GM06990 (cell line): ENCODE measurements at regions not wholly inside any gene's neighbourhood (a gene's known extent, or its start where the extent isn't known, plus 50 kb on each side); places are given as distances from the start of the nearest gene placed in this dataset.

Experiments
- DNase-seq: peaks from one replicate; pipeline ENCODE4 v3.0.0-alpha.2; 2011; ENCODE audit not compliant: insufficient read length; ENCODE audit errors: extremely low read depth
- H3K27me3 ChIP-seq: replicated peaks from 2 replicates; pipeline ENCODE4 v1.6.0; 2011; ENCODE audit warnings: low read length; ENCODE audit not compliant: control insufficient read depth, insufficient read depth
- H3K36me3 ChIP-seq: 2 replicates; pipeline ENCODE4 v1.5.1; 2011; ENCODE audit warnings: low read length; ENCODE audit not compliant: control insufficient read depth, insufficient read depth
- H3K4me3 ChIP-seq: replicated peaks from 2 replicates; pipeline ENCODE4 v1.5.1; 2011; ENCODE audit warnings: low read depth, mild to moderate bottlenecking, control low read depth, low read length
- CTCF ChIP-seq: IDR thresholded peaks from 2 replicates; pipeline ENCODE4 v1.5.1; 2011; ENCODE audit warnings: low read length, control low read depth, mild to moderate bottlenecking, inconsistent platforms; ENCODE audit not compliant: insufficient read depth, poor library complexity, severe bottlenecking

DNA sequence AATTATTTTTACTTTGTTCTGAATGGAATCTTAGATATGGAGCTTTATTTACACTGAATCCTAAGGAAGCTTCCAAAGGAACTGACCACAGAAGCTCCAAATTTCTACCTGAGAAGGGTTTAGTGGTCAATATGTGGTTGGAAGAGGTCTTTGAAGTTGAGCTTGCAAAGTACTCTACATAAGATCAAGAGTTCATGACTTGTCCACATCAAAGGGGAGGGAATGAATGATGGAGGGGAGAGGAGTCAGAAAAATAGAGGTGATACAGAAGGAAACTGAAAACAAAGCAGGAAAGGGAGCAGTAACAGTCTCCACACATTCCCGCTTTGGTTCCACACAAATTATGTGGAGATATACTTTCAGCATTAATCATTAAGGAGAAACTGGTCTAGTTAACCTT, 450.9 kb downstream of the HINT1 start:
- no peak for TF ChIP-seq CTCF
- Histone ChIP-seq H3K4me3 (no peak overlapping the region), H3K27me3 (no peaks in the 10 kb centered on the region), H3K36me3 (no peaks in the 10 kb centered on the region)
- DNase-seq, result no peak

GRCh38 chr5:130712324-130712723, 452.7 kb downstream of the HINT1 start:
- TF ChIP-seq CTCF, result no peak
- DNase-seq, result no peak
- Histone ChIP-seq H3K27me3 (no peaks in the 10 kb centered on the region), H3K36me3 (no peaks in the 10 kb centered on the region), H3K4me3 (no peak overlapping the region)

GRCh38 chr5:130710596-130710995, 454.5 kb downstream of the HINT1 start:
- TF ChIP-seq CTCF, result no peak
- no peak for DNase-seq

GRCh38 chr5:130708754-130709153, 456.3 kb downstream of the HINT1 start:
- DNase-seq, result no peak
- H3K27me3 ChIP-seq, result no peaks in the 10 kb centered on the region
- no peak overlapping the region for H3K4me3 ChIP-seq
- TF ChIP-seq CTCF, result no peak
- H3K36me3 ChIP-seq, result no peaks in the 10 kb centered on the region

More at GRCh38 chr5:130710596-130710995, 454.5 kb downstream of the HINT1 start:
- Histone ChIP-seq H3K4me3 (no peak overlapping the region), H3K36me3 (no peaks in the 10 kb centered on the region), H3K27me3 (no peaks in the 10 kb centered on the region)

- no peak for DNase-seq
- TF ChIP-seq CTCF, result no peak
- Histone ChIP-seq H3K36me3 (no peaks in the 10 kb centered on the region), H3K27me3 (no peaks in the 10 kb centered on the region), H3K4me3 (no peak overlapping the region)
Measured at GRCh38 chr5:130706696-130707095, 458.4 kb downstream of the HINT1 start.

GRCh38 chr5:130705368-130705767, 459.7 kb downstream of the HINT1 start:
- no peaks in the 10 kb centered on the region for H3K27me3 ChIP-seq
- no peak for DNase-seq
- no peak for TF ChIP-seq CTCF
- no peak overlapping the region for H3K4me3 ChIP-seq
- no peaks in the 10 kb centered on the region for H3K36me3 ChIP-seq
